Gastrocnemius medialis (tissue), 4 donors: ENCODE measurements at regions not wholly inside any gene's neighbourhood (a gene's known extent, or its start where the extent isn't known, plus 50 kb on each side); places are given as distances from the start of the nearest gene placed in this dataset.
"Not testable (repeated sequence)": the region's sequence is repeated elsewhere in the genome, so short reads cannot be mapped to it uniquely, and the experiment has no call there.

ENCODE experiments used
- CTCF ChIP-seq, 5 experiments: fragments of 450-650 bp in 3 of 5; fragments of 200-600 bp in 2 of 5; sonication (generic) in 2 of 5; IDR thresholded peaks in 4 of 5; conservative IDR thresholded peaks in 1 of 5; 1 replicate in 4 of 5; 2 replicates in 1 of 5; pipeline ENCODE4 v1.5.1; 2016 to 2019; ENCODE audit warnings: antibody characterized with exemption in 5 of 5, mild to moderate bottlenecking in 3 of 5, moderate library complexity in 3 of 5
- POLR2A ChIP-seq, 2 donors: fragments of 450-650 bp; IDR thresholded peaks; one replicate each; pipeline ENCODE4 v1.6.1; 2017; ENCODE audit warnings: antibody characterized with exemption in 2 of 2, mild to moderate bottlenecking in 2 of 2, moderate library complexity in 2 of 2

GRCh38 chr10:20531241-20531883 lies 365.7 kb downstream of the NEBL start:
- TF ChIP-seq CTCF (IDR thresholded peaks at IDR 0.05 in 4 of 5, conservative IDR thresholded peaks at IDR 0.05 in 1 of 5); POLR2A (IDR thresholded peaks at IDR 0.05): not testable (repeated sequence)
